ENCODE measurements at regions not wholly inside any gene's neighbourhood (a gene's known extent, or its start where the extent isn't known, plus 50 kb on each side); places are given as distances from the start of the nearest gene placed in this dataset.

DNA sequence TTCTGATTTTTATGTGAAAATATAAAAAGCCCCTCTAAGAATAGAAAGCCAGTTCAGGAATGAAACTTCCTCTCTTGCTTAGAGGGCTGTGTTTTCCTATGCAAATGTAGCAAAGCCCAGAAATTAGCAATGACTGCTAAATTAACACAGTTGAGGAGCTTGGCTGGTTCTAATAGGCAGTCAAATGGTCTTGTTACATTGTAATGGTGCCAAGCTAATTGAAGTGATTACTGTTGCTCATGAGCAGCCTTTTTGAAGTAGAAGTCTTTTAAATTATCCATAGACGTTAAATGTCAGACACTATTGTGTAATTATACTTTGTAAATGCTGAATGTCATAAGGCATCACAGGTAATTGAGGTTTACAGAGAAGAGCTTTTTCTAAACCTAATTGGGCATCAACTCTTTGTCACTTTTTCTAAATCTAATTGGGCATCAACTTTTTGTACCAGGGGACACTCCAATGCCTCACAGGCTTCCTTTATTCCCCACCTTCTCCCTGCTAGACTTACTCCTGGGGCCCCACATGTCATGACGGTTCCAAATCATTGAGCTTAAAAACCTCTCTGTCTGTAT, 229.1 kb downstream of the PSAT1 start:
- H3K4me1 ChIP-seq: no peaks in the 10 kb centered on the region
- no peak overlapping the region for H3K4me3 ChIP-seq
- TF ChIP-seq, protein P1, sequence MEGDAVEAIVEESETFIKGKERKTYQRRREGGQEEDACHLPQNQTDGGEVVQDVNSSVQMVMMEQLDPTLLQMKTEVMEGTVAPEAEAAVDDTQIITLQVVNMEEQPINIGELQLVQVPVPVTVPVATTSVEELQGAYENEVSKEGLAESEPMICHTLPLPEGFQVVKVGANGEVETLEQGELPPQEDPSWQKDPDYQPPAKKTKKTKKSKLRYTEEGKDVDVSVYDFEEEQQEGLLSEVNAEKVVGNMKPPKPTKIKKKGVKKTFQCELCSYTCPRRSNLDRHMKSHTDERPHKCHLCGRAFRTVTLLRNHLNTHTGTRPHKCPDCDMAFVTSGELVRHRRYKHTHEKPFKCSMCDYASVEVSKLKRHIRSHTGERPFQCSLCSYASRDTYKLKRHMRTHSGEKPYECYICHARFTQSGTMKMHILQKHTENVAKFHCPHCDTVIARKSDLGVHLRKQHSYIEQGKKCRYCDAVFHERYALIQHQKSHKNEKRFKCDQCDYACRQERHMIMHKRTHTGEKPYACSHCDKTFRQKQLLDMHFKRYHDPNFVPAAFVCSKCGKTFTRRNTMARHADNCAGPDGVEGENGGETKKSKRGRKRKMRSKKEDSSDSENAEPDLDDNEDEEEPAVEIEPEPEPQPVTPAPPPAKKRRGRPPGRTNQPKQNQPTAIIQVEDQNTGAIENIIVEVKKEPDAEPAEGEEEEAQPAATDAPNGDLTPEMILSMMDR (IDR thresholded peaks at IDR 0.05): no peak
- H3K9me3 ChIP-seq: peaks cover 3% of the 10 kb centered on the region
- no peak overlapping the region for H3K27ac ChIP-seq
- no peak for ATAC-seq
- H3K36me3 ChIP-seq: no peaks in the 10 kb centered on the region
- DNase-seq: no peak
- intact Hi-C loops (cut with DNase I): loop anchor here (5.0 kb wide), 1 partner anchor 1869 kb away; no protein-coding TSS in a partner anchor
- no peaks in the 10 kb centered on the region for H3K27me3 ChIP-seq

DNA sequence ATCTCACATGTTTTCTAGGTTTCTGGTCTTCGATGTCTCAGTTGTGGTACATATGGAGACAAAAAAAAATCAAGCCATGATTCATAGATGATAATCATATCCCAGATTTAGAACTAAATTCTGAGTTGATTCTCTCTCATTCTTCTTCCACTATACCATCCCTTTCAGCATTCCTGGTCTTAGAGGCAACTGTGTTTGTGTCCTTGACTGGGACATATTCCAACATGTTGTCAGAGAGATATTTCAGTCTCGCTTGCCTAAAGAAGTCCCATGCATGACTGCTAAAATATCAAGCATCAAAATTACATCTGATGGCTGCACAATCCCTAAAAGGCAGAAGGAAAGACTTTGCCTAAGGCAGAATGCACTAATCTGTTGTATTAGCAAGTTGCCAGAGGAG, 236.6 kb downstream of the PSAT1 start:
- TF ChIP-seq, protein P1 (IDR thresholded peaks at IDR 0.05): no peak
- DNase-seq: no peak
- intact Hi-C loops (cut with DNase I): no loop called here
- H3K27me3 ChIP-seq: no peaks in the 10 kb centered on the region
- H3K4me3 ChIP-seq: no peak overlapping the region
- no peaks in the 10 kb centered on the region for H3K4me1 ChIP-seq
- no peak for ATAC-seq
- H3K27ac ChIP-seq: no peak overlapping the region
- no peaks in the 10 kb centered on the region for H3K36me3 ChIP-seq
- H3K9me3 ChIP-seq: no peaks in the 10 kb centered on the region

DNA sequence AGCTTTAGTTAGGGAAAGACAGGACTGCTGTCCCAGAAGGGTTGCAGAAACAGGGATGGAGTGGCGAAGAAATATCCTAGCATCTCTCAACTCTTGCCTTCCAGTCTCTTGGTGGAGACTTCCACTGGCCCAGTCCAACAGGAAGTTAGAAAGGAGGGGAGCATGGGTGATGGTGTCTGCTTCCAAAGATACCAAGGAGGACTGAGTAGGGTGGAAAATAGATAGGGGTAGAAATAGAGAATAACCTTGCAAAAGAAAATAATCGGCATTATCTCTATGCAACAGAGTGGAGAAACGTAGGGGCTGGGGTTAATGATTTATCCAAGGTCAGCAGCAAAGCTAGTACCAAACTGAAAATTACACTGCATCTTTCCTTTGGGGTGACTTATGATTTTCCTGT, 242.3 kb downstream of the PSAT1 start:
- no peaks in the 10 kb centered on the region for H3K9me3 ChIP-seq
- H3K4me1 ChIP-seq: no peaks in the 10 kb centered on the region
- TF ChIP-seq, protein P1 (IDR thresholded peaks at IDR 0.05): no peak
- H3K4me3 ChIP-seq: no peak overlapping the region
- DNase-seq (no peak), ATAC-seq (no peak)
- intact Hi-C loops (cut with DNase I): no loop called here
- no peak overlapping the region for H3K27ac ChIP-seq
- H3K27me3 ChIP-seq: no peaks in the 10 kb centered on the region
- no peaks in the 10 kb centered on the region for H3K36me3 ChIP-seq

DNA sequence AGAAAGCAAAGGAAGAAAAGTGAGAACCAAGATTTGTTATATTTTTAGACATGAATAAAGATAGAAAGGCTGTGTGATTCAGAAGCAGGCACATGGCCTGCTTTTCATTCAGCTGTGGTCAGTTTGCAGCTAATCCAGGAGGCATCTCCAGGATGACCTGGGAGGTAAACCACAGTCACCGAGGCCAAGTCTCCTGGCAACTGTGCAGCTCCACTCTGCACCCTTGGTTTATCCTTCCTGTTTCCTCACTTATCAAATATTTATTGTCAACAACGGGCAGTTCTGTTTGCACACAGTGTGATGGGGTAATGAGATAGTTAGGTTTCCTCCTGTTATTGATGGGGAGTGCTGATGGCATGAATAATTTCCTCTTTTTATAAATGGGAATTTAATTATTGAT, 243.0 kb downstream of the PSAT1 start:
- H3K4me3 ChIP-seq: no peak overlapping the region
- intact Hi-C loops (cut with DNase I): no loop called here
- no peak for ATAC-seq
- TF ChIP-seq, protein P1 (IDR thresholded peaks at IDR 0.05): no peak
- H3K9me3 ChIP-seq: no peaks in the 10 kb centered on the region
- H3K36me3 ChIP-seq: no peaks in the 10 kb centered on the region
- no peaks in the 10 kb centered on the region for H3K4me1 ChIP-seq
- no peaks in the 10 kb centered on the region for H3K27me3 ChIP-seq
- no peak overlapping the region for H3K27ac ChIP-seq
- no peak for DNase-seq

DNA sequence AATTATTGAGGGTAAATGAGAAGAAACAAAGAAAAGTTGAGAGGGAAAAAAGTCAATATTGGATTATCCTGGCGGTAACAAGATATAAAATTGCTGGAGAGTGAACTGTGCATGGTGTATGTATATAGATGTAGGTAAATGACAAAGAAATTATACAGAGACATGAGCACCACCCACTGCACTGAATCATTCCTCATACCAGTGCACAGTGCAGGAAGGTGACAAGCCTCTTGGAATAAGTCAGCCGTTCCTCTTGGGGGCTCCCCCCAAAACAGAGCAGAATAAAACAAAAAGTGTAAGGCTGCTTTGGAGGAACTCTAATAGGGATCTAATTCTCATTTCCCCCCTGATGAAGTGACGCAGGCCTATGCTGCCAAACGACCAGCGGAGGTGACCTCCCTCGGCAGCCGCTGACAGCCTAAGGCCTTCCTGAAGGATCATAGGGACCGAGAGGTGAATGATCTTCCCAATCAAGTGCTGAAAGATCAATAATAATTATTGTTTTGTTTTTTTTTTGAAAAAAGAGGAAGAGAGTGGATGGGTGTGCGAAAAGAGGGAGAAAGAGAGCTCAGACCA, 245.0 kb downstream of the PSAT1 start:
- Histone ChIP-seq H3K27ac (no peak overlapping the region), H3K9me3 (no peaks in the 10 kb centered on the region), H3K4me3 (no peak overlapping the region), H3K36me3 (no peaks in the 10 kb centered on the region), H3K27me3 (no peaks in the 10 kb centered on the region), H3K4me1 (no peaks in the 10 kb centered on the region)
- no peak for ATAC-seq
- DNase-seq: no peak
- TF ChIP-seq, protein P1 (IDR thresholded peaks at IDR 0.05): no peak
- intact Hi-C loops (cut with DNase I): no loop called here

All from upper lobe of right lung (tissue), 1 donor.